ENCODE measurements at regions not wholly inside any gene's neighbourhood (a gene's known extent, or its start where the extent isn't known, plus 50 kb on each side); places are given as distances from the start of the nearest gene placed in this dataset.

- DNase-seq, result no peak
Observed at GRCh38 chr1:218643281-218643680, 298.1 kb downstream of the TGFB2 start.

DNA sequence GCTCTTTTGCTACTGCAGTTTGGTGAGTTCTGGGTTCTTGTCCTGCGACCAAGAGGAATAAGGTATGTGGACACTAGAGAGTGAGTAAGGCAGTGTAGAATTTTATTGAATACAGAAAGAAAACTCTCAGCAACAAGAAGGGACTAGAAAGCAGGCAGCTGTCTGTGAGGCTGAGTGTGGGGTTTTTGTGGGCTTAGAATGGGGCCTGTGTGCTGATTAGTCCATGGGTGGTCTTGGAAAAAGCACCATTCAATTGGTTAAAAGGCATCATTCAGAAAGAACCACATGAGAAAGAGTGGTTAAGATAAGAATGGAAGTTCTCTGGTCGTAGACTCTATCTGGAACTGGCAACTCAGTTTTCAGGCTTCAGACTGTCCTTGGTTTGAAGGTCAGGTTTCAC, 298.8 kb downstream of the TGFB2 start:
- DNase-seq, result no peak

DNA sequence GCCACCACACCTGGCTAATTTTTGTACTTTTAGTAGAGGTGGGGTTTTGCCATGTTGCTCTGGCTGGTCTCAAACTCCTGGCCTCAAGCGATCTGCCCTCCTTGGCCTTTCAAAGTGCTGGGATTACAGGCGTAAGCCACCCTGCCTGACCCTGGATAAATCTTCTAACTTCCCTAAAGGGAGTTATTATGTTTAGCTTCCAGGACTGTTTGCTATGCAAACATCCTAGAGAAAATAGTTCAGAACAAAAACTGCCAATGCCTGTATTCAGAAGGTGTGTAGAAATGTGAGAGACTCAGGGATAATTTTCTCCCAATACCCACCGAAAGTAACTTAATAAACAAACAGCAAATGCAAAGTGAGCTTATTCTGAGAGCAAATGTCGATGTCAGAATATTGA, 301.2 kb downstream of the TGFB2 start:
- no peak for DNase-seq

- DNase-seq, result no peak
Observed at GRCh38 chr1:218656301-218657037, 311.3 kb downstream of the TGFB2 start.

DNA sequence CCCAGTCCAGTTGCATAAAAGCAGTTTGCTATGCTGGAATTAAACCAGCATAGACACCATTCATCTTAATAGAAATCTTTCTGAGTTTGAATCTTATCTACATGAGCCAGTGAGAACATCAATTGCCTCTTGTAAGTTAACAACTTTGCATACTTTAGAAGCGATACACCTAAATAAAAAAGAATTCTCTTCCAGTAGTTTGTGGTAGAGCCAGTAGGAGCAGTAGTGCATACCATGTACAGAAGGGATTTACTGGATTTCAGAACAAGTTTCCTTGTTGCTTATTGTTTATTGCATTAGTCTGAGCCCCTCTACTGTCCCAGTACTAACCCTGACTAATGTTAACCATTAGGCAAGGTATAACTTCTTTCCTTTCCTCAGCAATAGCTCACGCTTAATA, 313.1 kb downstream of the TGFB2 start:
- DNase-seq, result no peak

GRCh38 chr1:218658899-218659298, 313.8 kb downstream of the TGFB2 start:
- no peak for DNase-seq

GRCh38 chr1:218659911-218660677, 315.0 kb downstream of the TGFB2 start:
- no peak for DNase-seq

DNA sequence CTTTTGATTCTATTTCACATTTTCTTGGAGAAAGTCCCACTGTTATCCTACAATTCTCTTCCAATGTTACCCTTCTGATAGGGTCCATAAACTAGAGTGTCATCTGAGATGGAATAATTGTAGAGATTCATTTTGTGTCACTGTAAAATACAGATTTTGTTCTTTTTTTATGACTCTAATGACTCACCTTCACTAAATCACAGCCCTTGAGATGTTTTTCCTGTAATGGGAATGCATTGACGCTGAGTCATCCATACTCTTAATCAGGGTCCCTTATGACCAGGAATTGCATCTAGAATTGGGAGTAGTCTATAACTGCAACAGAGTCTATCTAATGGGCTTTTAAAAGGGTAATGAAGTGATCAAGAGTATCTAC, 315.5 kb downstream of the TGFB2 start:
- DNase-seq, result no peak

- no peak for DNase-seq
Observed at GRCh38 chr1:218661411-218661810, 316.3 kb downstream of the TGFB2 start.

GRCh38 chr1:218664385-218665170, 319.4 kb downstream of the TGFB2 start:
- DNase-seq, result no peak

GRCh38 chr1:218665221-218665620, 320.1 kb downstream of the TGFB2 start:
- no peak for DNase-seq

DNA sequence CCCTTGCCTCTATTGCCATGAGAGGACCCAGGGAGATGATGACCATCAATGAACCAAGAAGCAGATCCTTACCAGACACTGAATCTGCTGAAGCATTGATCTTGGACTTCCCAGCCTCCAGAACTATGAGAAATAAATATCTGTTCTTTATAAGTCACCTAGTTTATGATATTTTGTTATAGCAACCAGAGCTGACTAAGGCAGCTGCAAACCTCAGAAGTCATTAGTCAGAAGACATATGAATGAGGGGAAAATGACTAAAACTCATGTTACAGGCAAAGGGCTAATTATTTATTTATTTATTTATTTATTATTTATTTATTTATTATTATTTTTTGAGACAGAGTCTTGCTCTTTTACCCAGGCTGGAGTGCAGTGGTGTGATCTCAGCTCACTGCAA, 321.1 kb downstream of the TGFB2 start:
- DNase-seq, result no peak

- no peak for DNase-seq
Observed at GRCh38 chr1:218667781-218668516, 322.8 kb downstream of the TGFB2 start.

DNA sequence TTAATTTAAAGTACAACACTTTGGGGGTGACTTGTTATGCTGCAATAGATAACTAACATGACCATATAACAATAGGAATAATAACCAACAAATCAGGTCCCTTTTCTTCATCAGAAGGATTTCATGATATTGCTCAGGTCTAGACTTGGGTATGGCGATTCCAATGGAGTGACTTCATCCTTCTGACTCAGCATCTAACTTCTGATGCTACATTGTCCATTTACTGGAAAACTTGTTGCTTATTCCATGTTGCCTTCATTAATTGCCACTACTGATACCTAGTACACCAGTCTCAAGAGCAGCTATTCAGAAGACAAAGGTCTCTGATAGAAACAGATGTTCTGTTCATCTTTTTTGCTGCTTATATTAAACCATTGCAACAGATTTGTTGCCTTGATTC, 324.3 kb downstream of the TGFB2 start:
- DNase-seq, result no peak

GRCh38 chr1:218670875-218671274, 325.7 kb downstream of the TGFB2 start:
- no peak for DNase-seq

GRCh38 chr1:218671573-218671972, 326.4 kb downstream of the TGFB2 start:
- DNase-seq, result no peak

- no peak for DNase-seq
Observed at GRCh38 chr1:218673170-218673569, 328.0 kb downstream of the TGFB2 start.

DNA sequence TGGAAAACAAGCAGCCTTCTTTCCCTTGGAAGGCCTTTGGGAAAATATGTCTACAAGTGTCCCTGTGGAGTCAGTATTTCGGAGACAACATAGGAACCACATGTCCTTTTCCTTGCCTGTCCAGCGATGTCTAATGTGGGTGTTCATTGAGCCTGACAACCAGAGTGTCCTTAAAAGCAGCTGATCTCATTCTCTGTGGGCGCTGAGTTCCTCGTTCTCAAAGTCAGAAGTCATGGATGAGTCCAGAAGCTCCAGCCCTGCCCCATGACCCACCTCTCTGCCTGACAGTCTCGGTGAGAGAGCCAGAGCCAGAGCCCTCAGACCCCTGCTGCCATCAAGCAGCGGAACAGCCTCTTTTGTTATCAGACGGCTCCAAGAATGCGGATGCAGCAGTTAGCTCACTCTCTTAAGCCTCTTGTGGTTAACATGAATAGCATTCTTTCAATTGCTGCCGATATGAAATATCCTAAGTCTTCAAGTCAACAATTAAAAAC, 329.2 kb downstream of the TGFB2 start:
- no peak for DNase-seq

DNA sequence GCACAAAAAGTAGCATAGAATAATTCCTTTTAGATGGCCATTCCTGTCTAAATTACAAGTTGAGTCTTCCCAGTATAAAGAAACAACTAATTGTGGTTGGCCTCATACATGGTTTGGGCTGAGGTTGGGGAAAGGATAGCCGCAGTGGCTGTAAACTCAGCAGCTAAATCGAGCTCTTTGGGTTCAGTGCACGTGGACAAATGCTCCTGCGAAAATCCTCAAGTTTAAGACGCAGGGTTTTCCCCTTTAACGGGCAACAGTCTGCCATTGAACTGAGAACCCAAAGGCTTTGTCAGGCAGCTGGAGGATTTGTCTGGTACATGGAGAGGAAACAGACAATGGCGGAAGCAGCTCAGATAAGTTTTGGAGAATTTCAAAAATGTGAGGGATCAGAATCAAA, 331.9 kb downstream of the TGFB2 start:
- no peak for DNase-seq

DNA sequence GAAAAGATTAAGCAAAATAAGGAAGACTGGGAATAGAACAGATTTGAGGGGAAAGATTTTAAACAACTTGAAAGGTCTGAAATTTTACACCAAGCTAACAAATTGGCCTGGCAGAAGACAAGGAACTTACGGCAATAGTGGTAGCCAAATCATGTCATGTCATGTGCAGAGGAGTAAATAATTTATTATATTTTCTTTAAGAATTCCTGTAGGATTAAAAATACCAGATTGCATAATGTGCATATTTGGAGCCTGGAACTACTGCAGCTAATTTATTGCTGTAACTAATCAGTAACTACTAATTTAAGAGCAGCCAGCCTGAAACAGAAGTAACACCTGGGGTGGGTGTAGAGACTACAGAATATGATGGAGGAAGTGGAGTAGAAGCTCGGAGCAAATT, 334.3 kb downstream of the TGFB2 start:
- DNase-seq, result no peak

- DNase-seq, result no peak
Observed at GRCh38 chr1:218679988-218680748, 335.0 kb downstream of the TGFB2 start.

DNA sequence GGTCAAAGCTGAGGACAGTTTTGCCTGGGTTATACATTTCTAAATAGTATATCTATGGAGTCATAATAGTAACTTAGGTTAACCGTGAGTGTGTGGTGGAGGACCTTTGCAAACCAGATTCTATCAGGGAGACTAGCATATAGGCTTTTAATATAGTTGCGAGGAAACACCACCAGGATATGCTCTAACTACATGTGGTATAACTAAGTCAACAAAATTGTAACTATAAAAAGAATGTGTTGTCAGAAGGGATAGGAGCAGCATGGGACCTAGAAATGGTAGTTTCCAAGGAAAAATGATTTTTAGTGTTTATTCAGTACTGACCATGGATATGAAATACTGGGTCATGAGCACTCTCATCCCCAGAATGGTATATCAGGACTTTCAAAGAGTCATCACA, 338.1 kb downstream of the TGFB2 start:
- DNase-seq, result no peak
